NOMO-1 (cell line): ENCODE measurements at regions not wholly inside any gene's neighbourhood (a gene's known extent, or its start where the extent isn't known, plus 50 kb on each side); places are given as distances from the start of the nearest gene placed in this dataset.

ENCODE experiments used
- DNase-seq, 2 experiments: peaks; one replicate each; lab custom pipeline; 2025; ENCODE audit not compliant: unreplicated experiment in 2 of 2; lab: John Stamatoyannopoulos, UW

DNA sequence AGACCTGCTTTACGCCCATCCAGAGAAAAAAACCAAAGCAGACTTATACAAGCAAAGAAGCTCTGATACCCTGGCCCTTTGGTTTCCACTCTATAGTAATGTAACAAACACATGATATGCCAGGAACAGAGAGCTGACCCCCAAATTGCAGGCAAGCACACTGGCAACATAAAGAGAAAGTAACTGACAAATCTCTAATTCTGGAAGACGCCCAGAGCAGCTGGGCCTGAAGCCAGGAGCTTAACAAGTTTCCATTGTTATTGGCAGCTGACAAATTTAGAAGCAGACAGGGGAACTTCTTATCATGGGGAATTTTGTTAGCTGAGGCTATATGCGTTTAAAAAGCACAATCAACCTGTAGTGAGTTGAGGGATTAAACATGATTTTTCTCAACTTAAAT is 158.0 kb downstream of the DLEU7 start:
- DNase-seq, result no peak

DNA sequence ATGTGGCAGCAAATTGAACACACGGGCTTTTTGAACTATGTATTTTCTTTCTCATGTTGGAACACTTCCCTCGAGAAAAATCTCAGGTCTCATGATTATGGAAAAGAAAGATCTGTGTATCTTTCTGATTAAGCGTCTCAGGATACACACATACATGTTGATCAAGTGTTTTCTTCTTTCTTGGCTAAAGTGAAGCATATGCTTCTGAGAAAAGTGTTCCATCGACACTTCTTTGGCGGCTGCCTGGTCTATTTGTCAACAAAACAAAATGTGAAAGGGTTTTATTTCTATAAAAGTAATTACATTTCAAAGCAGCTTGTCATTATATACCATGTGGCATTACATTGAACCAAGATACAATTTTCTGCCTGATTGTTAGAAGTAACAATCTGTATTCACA is 157.5 kb downstream of the DLEU7 start:
- no peak for DNase-seq

DNA sequence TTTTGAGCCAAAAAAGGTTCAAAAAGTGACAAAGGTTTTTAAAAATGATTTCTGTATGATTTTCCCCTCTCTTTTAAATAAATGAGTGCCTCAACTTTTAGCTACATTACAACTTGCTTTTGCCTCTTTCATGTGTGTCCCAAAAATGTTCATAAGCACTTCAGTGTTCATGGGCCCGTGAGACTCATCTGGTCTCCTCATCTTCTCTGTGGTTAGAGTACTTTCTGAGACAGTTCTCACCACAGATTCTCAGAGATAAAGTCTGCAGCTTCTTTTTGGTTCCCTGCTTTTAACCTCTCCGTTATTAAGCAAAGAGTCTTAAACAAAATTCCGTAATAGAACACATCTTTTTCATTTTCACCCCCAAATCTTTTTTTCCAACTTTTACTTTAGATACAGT is 156.9 kb downstream of the DLEU7 start:
- no peak for DNase-seq

DNA sequence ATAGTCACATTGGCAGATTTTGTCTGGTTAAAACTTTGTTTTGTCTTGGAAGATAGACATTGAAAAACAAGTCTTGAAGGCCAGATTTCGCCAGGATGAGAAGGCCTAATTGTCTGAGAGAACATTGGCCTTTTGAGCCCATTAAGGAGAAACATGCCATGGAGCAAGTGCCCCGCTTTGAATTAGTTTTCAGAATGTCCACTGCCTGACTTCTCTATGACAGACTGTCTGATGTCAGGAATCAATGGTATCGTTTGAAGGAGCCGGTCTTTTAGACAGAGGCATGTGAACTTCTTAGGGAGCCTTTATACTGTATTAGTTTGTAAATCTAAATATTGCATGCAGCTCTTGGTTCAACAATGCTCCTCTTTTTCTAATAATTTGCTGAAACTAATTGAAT is 155.9 kb downstream of the DLEU7 start:
- no peak for DNase-seq

DNA sequence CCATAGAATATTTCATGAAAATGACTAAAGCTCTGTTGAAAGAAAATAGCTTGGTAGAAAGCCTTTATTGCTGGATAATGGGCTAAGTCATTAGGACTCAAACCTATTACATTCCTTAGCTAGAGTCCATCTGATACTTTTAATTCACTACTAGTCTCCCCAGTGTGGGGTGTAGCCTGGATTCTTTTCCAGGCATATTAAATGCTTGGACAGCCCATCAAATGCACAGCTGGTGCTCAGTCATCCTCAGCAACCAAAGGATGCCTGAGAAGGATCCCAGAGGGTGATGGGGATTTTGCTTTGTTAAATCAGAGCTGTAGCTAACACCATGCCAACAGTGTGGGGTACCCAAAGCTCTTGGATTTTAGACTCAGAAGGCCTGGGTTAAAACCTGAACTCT is 153.5 kb downstream of the DLEU7 start:
- DNase-seq, result no peak

DNA sequence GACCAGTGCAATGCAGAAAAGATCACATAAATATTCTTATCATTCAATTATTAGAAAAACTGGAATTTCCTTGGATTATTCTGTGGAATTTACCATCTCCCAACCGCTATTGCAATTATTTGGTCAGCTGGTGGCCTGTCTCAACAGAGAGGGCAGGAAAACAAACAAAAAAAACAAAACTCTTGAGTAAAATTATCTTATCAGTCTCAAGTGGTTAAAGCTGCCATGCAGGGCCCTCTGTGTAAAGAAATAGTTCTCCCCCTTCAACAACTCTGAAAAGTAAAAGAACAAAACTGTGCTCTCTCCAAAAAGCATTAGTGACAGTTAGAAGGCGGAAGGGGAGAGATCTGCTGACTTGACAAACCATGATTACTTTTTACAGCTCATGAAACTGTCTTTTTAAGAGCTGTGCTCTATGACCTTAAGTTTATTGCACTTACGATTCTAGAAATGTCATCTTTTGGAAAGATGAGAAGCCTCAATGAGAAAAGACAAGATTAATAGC is 152.3 kb downstream of the DLEU7 start:
- no peak for DNase-seq

- no peak for DNase-seq
Observed at GRCh38 chr13:50691681-50692263, 151.7 kb downstream of the DLEU7 start.

DNA sequence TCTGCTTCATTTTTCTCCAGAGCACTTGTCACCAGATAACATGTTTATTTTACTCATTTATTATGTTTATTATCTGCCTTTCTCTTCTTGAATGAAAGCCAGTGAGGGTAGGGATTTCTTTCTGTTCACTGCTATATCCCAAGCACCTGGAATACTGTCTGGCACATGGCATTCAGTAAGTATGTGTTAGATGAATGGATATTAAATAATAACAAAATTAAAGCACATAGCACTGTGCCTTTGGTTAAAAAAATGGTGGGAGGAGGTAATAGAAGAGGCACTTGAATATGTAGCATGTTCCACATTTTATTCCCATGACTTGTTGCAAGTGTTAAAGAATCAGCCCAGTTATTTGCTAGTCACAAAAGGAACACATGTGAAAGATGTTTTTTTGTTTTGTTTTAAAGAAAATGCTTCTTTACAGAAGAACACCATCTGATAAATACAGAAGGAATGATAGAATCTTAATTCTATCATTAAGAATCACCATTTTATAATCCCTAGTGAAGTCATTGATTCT is 151.0 kb downstream of the DLEU7 start:
- no peak for DNase-seq

GRCh38 chr13:50693727-50694126 is 149.8 kb downstream of the DLEU7 start:
- no peak for DNase-seq

- DNase-seq, result no peak
Observed at GRCh38 chr13:50697746-50698539, 145.5 kb downstream of the DLEU7 start.

DNA sequence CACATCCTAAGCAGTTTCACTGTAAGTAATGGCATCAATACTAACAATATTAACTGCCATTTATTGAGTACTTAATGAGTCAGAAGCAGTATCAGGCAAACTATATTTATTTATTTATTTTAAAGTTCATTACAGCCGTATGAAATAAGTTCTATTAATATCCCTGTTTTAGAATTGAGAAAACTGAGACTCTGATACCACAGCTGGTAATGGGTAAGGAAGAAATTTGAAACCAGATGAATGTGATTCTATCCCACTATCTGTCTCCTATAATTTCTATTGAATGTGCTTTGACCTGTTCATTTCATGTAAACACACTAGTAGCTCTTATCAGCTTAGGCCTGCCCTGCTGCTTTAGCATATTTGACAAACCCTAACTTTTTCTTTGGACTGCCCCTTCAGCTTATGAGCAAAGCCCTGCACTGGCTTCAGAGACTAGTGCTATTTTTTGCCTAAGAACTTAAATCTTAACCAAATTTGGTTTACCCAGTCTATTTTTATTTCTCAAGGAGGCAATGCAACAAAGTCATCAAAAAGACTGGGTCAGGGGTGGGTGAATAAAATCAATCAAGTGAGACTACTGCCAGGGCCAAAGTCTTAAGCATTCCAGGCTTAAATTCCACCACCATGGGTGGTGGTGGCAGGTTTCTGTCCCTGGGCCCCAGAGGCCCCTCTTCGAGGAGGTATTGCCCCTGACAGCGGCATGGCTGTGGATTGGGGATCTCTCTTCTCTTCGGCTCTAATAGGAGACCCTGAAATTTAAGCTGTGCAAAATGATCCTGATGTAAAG is 143.4 kb downstream of the DLEU7 start:
- DNase-seq, result no peak

GRCh38 chr13:50700664-50701305 is 142.7 kb downstream of the DLEU7 start:
- no peak for DNase-seq

- no peak for DNase-seq
Observed at GRCh38 chr13:50701469-50701868, 142.0 kb downstream of the DLEU7 start.

GRCh38 chr13:50706505-50706904 is 137.0 kb downstream of the DLEU7 start:
- no peak for DNase-seq

DNA sequence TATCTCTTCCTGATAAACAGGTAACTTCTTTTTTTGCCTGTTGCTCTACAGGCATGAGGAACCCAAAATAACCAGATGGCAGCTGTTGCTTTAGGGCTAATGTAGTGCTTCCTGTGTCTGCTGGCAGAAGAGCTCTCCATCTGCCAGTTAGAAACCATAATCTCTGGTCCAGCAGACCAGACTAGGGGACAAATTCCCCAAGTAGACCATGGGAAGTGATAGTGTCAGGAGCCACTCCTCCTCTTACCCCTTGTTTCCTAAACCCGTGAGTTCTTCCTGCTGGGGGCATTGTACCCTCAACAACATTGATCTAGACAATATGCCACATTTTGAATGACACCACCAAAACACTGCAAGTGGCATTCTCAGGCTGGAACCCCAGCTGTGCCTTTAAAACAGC is 135.9 kb downstream of the DLEU7 start:
- peak in 1 of 2 experiments; percentile 18 for DNase-seq

DNA sequence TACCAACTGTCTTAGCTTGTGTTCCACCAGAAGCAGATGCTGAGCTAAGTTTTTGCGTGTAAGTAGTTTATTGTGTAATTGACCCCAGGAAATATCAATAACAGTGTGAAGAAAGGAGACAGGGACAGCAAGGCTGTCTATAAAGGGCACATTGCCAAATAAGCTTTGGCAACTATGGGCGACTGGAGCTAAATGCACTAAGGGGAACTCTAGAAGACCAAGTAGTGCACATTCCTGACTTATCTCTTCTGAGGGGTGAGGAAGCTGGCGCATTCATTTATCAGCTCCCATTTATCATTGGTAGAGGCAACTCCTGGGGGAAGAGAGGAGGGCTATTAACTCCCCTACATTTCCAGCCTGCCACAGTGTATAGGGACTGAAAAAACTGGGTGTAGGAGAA is 135.0 kb downstream of the DLEU7 start:
- peak; percentile 25 to 58 for DNase-seq

DNA sequence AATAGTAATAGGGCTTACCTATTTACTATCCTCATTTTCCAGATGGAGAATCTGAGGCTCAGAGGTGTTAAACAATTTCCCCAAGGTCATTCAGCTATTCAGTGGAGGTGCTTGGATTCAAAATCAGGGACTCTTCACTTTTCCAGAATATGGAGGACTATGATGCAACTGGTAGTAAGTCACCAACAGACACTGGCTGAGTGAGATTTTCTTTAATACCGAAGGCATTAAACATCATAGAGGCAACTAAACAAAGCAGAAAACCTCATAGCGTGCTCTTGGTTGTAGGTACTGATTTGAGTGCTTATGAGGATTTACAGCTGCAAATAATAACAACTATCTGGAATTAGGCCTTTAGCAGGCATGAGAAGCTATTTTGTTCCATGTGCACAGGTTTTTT is 134.4 kb downstream of the DLEU7 start:
- no peak for DNase-seq

GRCh38 chr13:50711131-50711815 is 132.2 kb downstream of the DLEU7 start:
- DNase-seq, result no peak

- DNase-seq, result no peak
Observed at GRCh38 chr13:50711996-50712395, 131.5 kb downstream of the DLEU7 start.

GRCh38 chr13:50712456-50712855 is 131.0 kb downstream of the DLEU7 start:
- DNase-seq, result no peak
